ENCODE measurements at regions not wholly inside any gene's neighbourhood (a gene's known extent, or its start where the extent isn't known, plus 50 kb on each side); places are given as distances from the start of the nearest gene placed in this dataset.

- peak overlapping the region; percentile 81 for H3K4me3 Mint-ChIP-seq
These were observed 85.3 kb upstream of the TIAM2 start for GRCh38 chr6:154909821-154910220.

DNA sequence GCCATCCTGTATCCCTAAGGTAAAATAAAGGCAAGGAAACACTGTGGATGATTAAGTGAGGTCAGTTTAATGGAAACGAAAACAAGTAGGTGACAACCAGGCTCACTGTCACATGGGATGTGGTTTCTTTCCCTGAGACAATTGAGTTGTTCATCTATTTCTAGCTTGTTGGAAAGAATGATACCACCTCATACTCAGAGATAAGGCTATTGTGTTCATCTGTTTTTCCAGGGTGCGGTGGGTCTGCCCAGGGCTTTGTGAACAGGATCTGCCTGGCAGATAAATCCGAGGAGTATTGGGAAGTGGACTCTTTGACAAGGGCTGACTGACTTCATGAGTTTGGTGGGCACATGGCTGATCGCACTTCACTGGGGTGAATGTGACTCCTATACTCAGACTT, 80.8 kb upstream of the TIAM2 start:
- H3K36me3 Mint-ChIP-seq (ENCODE audit: low read depth) = peaks cover 2% of the 10 kb centered on the region
- H3K4me3 Mint-ChIP-seq = no peak overlapping the region
- no peaks in the 10 kb centered on the region for H3K27me3 Mint-ChIP-seq (ENCODE audit: low read depth)
- H3K9me3 Mint-ChIP-seq = no peaks in the 10 kb centered on the region
- H3K4me1 Mint-ChIP-seq = peaks cover 26% of the 10 kb centered on the region
- H3K27ac Mint-ChIP-seq (ENCODE audit: unreplicated experiment) = no peak overlapping the region
- no peak for DNase-seq (ENCODE audit: low read depth, low spot score)
- TF ChIP-seq CTCF (conservative IDR thresholded peaks at IDR 0.05) = no peak

More at GRCh38 chr6:154909821-154910220, 85.3 kb upstream of the TIAM2 start:
- Mint-ChIP-seq H3K9me3 (no peaks in the 10 kb centered on the region), H3K4me1 (peaks cover 36% of the 10 kb centered on the region), H3K27ac (ENCODE audit: unreplicated experiment) (peak overlapping the region; percentile 89), H3K27me3 (ENCODE audit: low read depth) (no peaks in the 10 kb centered on the region), H3K36me3 (ENCODE audit: low read depth) (no peaks in the 10 kb centered on the region)
- TF ChIP-seq CTCF (conservative IDR thresholded peaks at IDR 0.05) = no peak
- DNase-seq (ENCODE audit: low read depth, low spot score) = peak; percentile 18

DNA sequence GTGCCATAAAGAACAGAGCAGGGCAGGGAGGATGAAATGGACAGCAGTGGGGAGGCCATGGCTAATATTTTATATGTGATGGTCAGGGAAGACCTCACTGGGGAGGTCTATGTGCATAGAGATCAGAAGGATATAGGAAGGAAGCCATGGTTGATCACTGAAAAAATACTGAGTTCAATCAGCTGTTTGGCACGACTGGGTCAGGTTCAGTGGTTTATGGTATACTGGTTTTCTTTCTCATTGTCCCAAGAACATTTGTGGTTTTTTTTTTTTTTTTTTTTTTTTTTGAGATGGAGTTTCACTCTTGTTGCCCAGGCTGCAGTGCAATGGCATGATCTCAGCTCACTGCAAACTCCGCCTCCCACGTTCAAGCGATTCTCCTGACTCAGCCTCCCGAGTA, 78.3 kb upstream of the TIAM2 start:
- TF ChIP-seq CTCF (conservative IDR thresholded peaks at IDR 0.05) = no peak
- Mint-ChIP-seq H3K27ac (ENCODE audit: unreplicated experiment) (no peak overlapping the region), H3K4me1 (peaks cover 19% of the 10 kb centered on the region), H3K9me3 (no peaks in the 10 kb centered on the region), H3K36me3 (ENCODE audit: low read depth) (peaks cover 2% of the 10 kb centered on the region), H3K27me3 (ENCODE audit: low read depth) (no peaks in the 10 kb centered on the region), H3K4me3 (no peak overlapping the region)
- no peak for DNase-seq (ENCODE audit: low read depth, low spot score)

DNA sequence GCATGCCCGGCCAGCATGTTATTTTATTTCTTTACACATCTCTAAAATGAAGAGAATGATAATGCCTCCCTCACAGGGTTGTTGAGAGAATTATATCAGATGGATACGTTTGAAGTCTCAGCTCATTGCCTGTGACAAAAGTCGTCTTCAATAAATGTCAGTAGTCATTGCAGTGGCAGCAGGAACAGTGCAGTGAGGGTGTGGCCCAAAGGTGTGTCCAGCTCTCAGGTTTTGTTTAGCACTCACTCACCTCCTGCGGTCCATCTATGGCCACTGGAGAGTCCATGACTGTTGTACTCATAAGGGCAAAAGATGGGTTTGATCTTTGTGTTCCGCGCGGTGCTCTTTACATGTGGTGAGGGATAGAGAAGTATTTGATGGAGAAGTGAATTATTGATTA, 77.2 kb upstream of the TIAM2 start:
- H3K4me1 Mint-ChIP-seq = peaks cover 23% of the 10 kb centered on the region
- DNase-seq (ENCODE audit: low read depth, low spot score) = no peak
- no peak for TF ChIP-seq CTCF (conservative IDR thresholded peaks at IDR 0.05)
- H3K4me3 Mint-ChIP-seq = no peak overlapping the region
- H3K27ac Mint-ChIP-seq (ENCODE audit: unreplicated experiment) = no peak overlapping the region
- H3K27me3 Mint-ChIP-seq (ENCODE audit: low read depth) = no peaks in the 10 kb centered on the region
- H3K36me3 Mint-ChIP-seq (ENCODE audit: low read depth) = peaks cover 2% of the 10 kb centered on the region
- no peaks in the 10 kb centered on the region for H3K9me3 Mint-ChIP-seq

GRCh38 chr6:154919806-154920205, 75.3 kb upstream of the TIAM2 start:
- Mint-ChIP-seq H3K36me3 (ENCODE audit: low read depth) (peaks cover 2% of the 10 kb centered on the region), H3K9me3 (no peaks in the 10 kb centered on the region), H3K27ac (ENCODE audit: unreplicated experiment) (no peak overlapping the region), H3K4me1 (peaks cover 28% of the 10 kb centered on the region), H3K27me3 (ENCODE audit: low read depth) (no peaks in the 10 kb centered on the region), H3K4me3 (no peak overlapping the region)
- no peak for TF ChIP-seq CTCF (conservative IDR thresholded peaks at IDR 0.05)
- DNase-seq (ENCODE audit: low read depth, low spot score) = no peak

Data from neural crest cell (in vitro differentiated cells).